ENCODE measurements at regions not wholly inside any gene's neighbourhood (a gene's known extent, or its start where the extent isn't known, plus 50 kb on each side); places are given as distances from the start of the nearest gene placed in this dataset.

GRCh38 chr2:14301331-14301730, 331.2 kb upstream of the LRATD1 start:
- Mint-ChIP-seq H3K36me3 (no peaks in the 10 kb centered on the region), H3K27ac (no peak overlapping the region), H3K4me3 (no peak overlapping the region), H3K27me3 (ENCODE audit: low read depth) (no peaks in the 10 kb centered on the region; the same call in 1 of the 2 replicates), H3K4me1 (peaks cover 5% of the 10 kb centered on the region; the same call in 1 of the 2 replicates), H3K9me3 (no peaks in the 10 kb centered on the region)
- ATAC-seq (peak; percentile 88), DNase-seq (ENCODE audit: low spot score) (no peak)
- CTCF ChIA-PET = no interaction called here
- TF ChIP-seq MLX (CRISPR knock-in tag; IDR thresholded peaks at IDR 0.05) (no peak), E2F5 (CRISPR knock-in tag; IDR thresholded peaks at IDR 0.05) (no peak), ZNF232 (CRISPR knock-in tag; IDR thresholded peaks at IDR 0.05) (no peak), KAT7 (CRISPR knock-in tag; IDR thresholded peaks at IDR 0.05; ENCODE audit: borderline replicate concordance) (no peak), CBFB (CRISPR knock-in tag; IDR thresholded peaks at IDR 0.05; ENCODE audit: low read depth) (no peak), TEAD1 (CRISPR knock-in tag; IDR thresholded peaks at IDR 0.05) (no peak), FOXP1 (CRISPR knock-in tag; IDR thresholded peaks at IDR 0.05; ENCODE audit: borderline replicate concordance) (no peak), ZBTB21 (CRISPR knock-in tag; IDR thresholded peaks at IDR 0.05; ENCODE audit: borderline replicate concordance) (no peak), ZNF396 (CRISPR knock-in tag; IDR thresholded peaks at IDR 0.05; ENCODE audit: borderline replicate concordance) (no peak), ZNF425 (CRISPR knock-in tag; conservative IDR thresholded peaks at IDR 0.05) (no peak), E2F1 (CRISPR knock-in tag; IDR thresholded peaks at IDR 0.05) (no peak), PRDM15 (CRISPR knock-in tag; IDR thresholded peaks at IDR 0.05) (no peak), ZNF416 (CRISPR knock-in tag; IDR thresholded peaks at IDR 0.05) (no peak), IRF2 (CRISPR knock-in tag; IDR thresholded peaks at IDR 0.05; ENCODE audit: borderline replicate concordance, low read depth) (no peak)
- TF ChIP-seq, protein P1, sequence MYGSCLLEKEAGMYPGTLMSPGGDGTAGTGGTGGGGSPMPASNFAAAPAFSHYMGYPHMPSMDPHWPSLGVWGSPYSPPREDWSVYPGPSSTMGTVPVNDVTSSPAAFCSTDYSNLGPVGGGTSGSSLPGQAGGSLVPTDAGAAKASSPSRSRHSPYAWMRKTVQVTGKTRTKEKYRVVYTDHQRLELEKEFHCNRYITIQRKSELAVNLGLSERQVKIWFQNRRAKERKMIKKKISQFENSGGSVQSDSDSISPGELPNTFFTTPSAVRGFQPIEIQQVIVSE (CRISPR knock-in tag; IDR thresholded peaks at IDR 0.05; ENCODE audit: borderline replicate concordance) = no peak
- TF ChIP-seq, protein P2, sequence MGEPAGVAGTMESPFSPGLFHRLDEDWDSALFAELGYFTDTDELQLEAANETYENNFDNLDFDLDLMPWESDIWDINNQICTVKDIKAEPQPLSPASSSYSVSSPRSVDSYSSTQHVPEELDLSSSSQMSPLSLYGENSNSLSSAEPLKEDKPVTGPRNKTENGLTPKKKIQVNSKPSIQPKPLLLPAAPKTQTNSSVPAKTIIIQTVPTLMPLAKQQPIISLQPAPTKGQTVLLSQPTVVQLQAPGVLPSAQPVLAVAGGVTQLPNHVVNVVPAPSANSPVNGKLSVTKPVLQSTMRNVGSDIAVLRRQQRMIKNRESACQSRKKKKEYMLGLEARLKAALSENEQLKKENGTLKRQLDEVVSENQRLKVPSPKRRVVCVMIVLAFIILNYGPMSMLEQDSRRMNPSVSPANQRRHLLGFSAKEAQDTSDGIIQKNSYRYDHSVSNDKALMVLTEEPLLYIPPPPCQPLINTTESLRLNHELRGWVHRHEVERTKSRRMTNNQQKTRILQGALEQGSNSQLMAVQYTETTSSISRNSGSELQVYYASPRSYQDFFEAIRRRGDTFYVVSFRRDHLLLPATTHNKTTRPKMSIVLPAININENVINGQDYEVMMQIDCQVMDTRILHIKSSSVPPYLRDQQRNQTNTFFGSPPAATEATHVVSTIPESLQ (CRISPR knock-in tag; IDR thresholded peaks at IDR 0.05) = no peak
- TF ChIP-seq, protein P3, sequence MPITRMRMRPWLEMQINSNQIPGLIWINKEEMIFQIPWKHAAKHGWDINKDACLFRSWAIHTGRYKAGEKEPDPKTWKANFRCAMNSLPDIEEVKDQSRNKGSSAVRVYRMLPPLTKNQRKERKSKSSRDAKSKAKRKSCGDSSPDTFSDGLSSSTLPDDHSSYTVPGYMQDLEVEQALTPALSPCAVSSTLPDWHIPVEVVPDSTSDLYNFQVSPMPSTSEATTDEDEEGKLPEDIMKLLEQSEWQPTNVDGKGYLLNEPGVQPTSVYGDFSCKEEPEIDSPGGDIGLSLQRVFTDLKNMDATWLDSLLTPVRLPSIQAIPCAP (CRISPR knock-in tag; IDR thresholded peaks at IDR 0.05) = no peak
- TF ChIP-seq, protein P4, sequence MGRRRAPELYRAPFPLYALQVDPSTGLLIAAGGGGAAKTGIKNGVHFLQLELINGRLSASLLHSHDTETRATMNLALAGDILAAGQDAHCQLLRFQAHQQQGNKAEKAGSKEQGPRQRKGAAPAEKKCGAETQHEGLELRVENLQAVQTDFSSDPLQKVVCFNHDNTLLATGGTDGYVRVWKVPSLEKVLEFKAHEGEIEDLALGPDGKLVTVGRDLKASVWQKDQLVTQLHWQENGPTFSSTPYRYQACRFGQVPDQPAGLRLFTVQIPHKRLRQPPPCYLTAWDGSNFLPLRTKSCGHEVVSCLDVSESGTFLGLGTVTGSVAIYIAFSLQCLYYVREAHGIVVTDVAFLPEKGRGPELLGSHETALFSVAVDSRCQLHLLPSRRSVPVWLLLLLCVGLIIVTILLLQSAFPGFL (CRISPR knock-in tag; IDR thresholded peaks at IDR 0.05; ENCODE audit: borderline replicate concordance) = no peak
- TF ChIP-seq, protein P5, sequence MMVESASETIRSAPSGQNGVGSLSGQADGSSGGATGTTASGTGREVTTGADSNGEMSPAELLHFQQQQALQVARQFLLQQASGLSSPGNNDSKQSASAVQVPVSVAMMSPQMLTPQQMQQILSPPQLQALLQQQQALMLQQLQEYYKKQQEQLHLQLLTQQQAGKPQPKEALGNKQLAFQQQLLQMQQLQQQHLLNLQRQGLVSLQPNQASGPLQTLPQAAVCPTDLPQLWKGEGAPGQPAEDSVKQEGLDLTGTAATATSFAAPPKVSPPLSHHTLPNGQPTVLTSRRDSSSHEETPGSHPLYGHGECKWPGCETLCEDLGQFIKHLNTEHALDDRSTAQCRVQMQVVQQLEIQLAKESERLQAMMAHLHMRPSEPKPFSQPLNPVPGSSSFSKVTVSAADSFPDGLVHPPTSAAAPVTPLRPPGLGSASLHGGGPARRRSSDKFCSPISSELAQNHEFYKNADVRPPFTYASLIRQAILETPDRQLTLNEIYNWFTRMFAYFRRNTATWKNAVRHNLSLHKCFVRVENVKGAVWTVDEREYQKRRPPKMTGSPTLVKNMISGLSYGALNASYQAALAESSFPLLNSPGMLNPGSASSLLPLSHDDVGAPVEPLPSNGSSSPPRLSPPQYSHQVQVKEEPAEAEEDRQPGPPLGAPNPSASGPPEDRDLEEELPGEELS (CRISPR knock-in tag; IDR thresholded peaks at IDR 0.05) = no peak
- POLR2A ChIA-PET = no interaction called here

Data from WTC11 (cell line).